Keratinocyte (primary cell): ENCODE measurements at regions not wholly inside any gene's neighbourhood (a gene's known extent, or its start where the extent isn't known, plus 50 kb on each side); places are given as distances from the start of the nearest gene placed in this dataset.

ENCODE experiments used
- DNase-seq: peaks from one replicate; pipeline ENCODE4 v3.0.0-alpha.2; 2011; ENCODE audit warnings: low read depth, missing footprints, low spot score
- FAIRE-seq: peaks from 2 replicates; lab custom pipeline; 2011; peaks lifted over from hg19 to GRCh38; lab: Jason Lieb, UNC
- H2AFZ ChIP-seq: 2 replicates; pipeline ENCODE4 v1.6.0; 2012; ENCODE audit warnings: low read length, control low read depth, inconsistent platforms; ENCODE audit not compliant: control insufficient read depth
- H3K27ac ChIP-seq: 2 replicates; pipeline ENCODE4 v1.5.1; 2011; ENCODE audit warnings: low read length; ENCODE audit not compliant: control insufficient read depth, insufficient read depth
- H3K27me3 ChIP-seq: 3 replicates; pipeline ENCODE4 v1.6.0; 2011; ENCODE audit warnings: low read length; ENCODE audit not compliant: control insufficient read depth, insufficient read depth; ENCODE audit errors: extremely low read depth
- H3K36me3 ChIP-seq, 2 experiments: 2 replicates in 1 of 2; 3 replicates in 1 of 2; pipeline ENCODE4 v1.5.1; 2011; ENCODE audit warnings: low read length in 2 of 2, mild to moderate bottlenecking in 1 of 2; ENCODE audit not compliant: control insufficient read depth in 2 of 2, insufficient read depth in 2 of 2; ENCODE audit errors: extremely low read depth in 1 of 2
- H3K4me1 ChIP-seq: 3 replicates; pipeline ENCODE4 v1.5.1; 2011; ENCODE audit warnings: low read length; ENCODE audit not compliant: control insufficient read depth, insufficient read depth; ENCODE audit errors: extremely low read depth
- H3K4me2 ChIP-seq: 3 replicates; pipeline ENCODE4 v1.6.0; 2011; ENCODE audit warnings: low read depth, low read length; ENCODE audit not compliant: control insufficient read depth, insufficient read depth; ENCODE audit errors: extremely low read depth
- H3K4me3 ChIP-seq, 3 experiments: fragments of 200-600 bp in 1 of 3; sonication (generic) in 1 of 3; 2 replicates in 2 of 3; 3 replicates in 1 of 3; pipeline ENCODE4 v1.5.1; 2011 to 2016; ENCODE audit warnings: low read length in 3 of 3, mild to moderate bottlenecking in 3 of 3, control low read depth in 2 of 3, inconsistent platforms in 1 of 3, low read depth in 1 of 3, mixed read lengths in 1 of 3, mixed run types in 1 of 3, moderate library complexity in 1 of 3; ENCODE audit not compliant: control insufficient read depth in 2 of 3, insufficient read depth in 2 of 3; ENCODE audit errors: extremely low read depth in 1 of 3
- H3K79me2 ChIP-seq: 2 replicates; pipeline ENCODE4 v1.6.0; 2012; ENCODE audit warnings: low read length; ENCODE audit not compliant: control insufficient read depth, insufficient read depth
- H3K9ac ChIP-seq: 3 replicates; pipeline ENCODE4 v1.6.0; 2011; ENCODE audit warnings: low read length; ENCODE audit not compliant: control insufficient read depth, insufficient read depth; ENCODE audit errors: extremely low read depth
- H3K9me1 ChIP-seq: 3 replicates; pipeline ENCODE4 v1.6.0; 2011; ENCODE audit warnings: low read length; ENCODE audit not compliant: control insufficient read depth, insufficient read depth; ENCODE audit errors: extremely low read depth
- H3K9me3 ChIP-seq: 2 replicates; pipeline ENCODE4 v1.5.1; 2012; ENCODE audit warnings: low read depth, low read length; ENCODE audit not compliant: control insufficient read depth
- H4K20me1 ChIP-seq: 3 replicates; pipeline ENCODE4 v1.6.0; 2011; ENCODE audit warnings: low read length; ENCODE audit not compliant: control insufficient read depth, insufficient read depth; ENCODE audit errors: extremely low read depth
- EZH2 ChIP-seq: IDR thresholded peaks from one replicate; pipeline ENCODE4 v1.6.1; 2012; ENCODE audit warnings: inconsistent platforms, mild to moderate bottlenecking, low read length, moderate library complexity
- dilution Hi-C: fragments of 300-500 bp; cut with MboI; formaldehyde crosslinking; loops from one replicate; pipeline ENCODE4 v1.7.0; 2020; ENCODE audit warnings: low sequenced_read_pairs; ENCODE audit not compliant: extremely low pct_ligation_motif_present
- TF ChIP-seq, protein P1 (sequence below), 3 experiments: IDR thresholded peaks in 1 of 3; conservative IDR thresholded peaks in 1 of 3; optimal IDR thresholded peaks in 1 of 3; 2 replicates in 2 of 3; 3 replicates in 1 of 3; pipeline versions ENCODE3 to v1.5.1; 2011; ENCODE audit warnings: low read length in 3 of 3, mild to moderate bottlenecking in 3 of 3, moderate library complexity in 2 of 3, control low read depth in 1 of 3, inconsistent platforms in 1 of 3; ENCODE audit not compliant: insufficient read depth in 2 of 3; ENCODE audit errors: extremely low read depth in 1 of 3

DNA sequence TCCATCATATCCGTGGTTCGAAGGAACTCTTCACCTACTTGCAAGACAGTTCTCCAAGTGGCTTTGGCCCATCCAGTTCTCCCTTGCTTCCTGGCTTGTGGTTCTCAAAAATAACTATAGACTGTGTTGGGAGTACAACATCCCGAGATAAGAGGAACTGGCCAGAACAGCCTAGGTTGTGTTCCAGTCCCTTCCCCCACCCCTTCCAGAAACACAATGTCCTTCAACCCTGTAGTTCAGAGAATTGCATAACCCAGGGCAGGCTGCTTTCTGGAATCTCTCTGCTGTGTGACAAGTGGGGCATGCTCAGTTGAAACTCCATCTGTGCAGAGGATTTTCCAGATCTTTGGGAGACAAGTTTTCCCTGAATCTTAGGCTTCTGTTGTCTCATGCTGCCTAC is 206.5 kb downstream of the PCDH10 start:
- H3K4me1 ChIP-seq: no peaks in the 10 kb centered on the region
- no peak for TF ChIP-seq EZH2
- TF ChIP-seq, protein P1, sequence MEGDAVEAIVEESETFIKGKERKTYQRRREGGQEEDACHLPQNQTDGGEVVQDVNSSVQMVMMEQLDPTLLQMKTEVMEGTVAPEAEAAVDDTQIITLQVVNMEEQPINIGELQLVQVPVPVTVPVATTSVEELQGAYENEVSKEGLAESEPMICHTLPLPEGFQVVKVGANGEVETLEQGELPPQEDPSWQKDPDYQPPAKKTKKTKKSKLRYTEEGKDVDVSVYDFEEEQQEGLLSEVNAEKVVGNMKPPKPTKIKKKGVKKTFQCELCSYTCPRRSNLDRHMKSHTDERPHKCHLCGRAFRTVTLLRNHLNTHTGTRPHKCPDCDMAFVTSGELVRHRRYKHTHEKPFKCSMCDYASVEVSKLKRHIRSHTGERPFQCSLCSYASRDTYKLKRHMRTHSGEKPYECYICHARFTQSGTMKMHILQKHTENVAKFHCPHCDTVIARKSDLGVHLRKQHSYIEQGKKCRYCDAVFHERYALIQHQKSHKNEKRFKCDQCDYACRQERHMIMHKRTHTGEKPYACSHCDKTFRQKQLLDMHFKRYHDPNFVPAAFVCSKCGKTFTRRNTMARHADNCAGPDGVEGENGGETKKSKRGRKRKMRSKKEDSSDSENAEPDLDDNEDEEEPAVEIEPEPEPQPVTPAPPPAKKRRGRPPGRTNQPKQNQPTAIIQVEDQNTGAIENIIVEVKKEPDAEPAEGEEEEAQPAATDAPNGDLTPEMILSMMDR (optimal IDR thresholded peaks at IDR 0.05 in 1 of 3, IDR thresholded peaks at IDR 0.05 in 1 of 3, conservative IDR thresholded peaks at IDR 0.05 in 1 of 3; ENCODE audit: extremely low read depth in 1 of 3, insufficient read depth in 2 of 3, low read length in 3 of 3): no peak
- no peak overlapping the region for H3K9ac ChIP-seq
- dilution Hi-C loops: no loop called here
- no peak overlapping the region for H3K4me2 ChIP-seq
- H4K20me1 ChIP-seq: no peaks in the 10 kb centered on the region
- H2AFZ ChIP-seq: no peak overlapping the region
- DNase-seq: no peak
- no peaks in the 10 kb centered on the region for H3K27me3 ChIP-seq
- H3K4me3 ChIP-seq: no peak overlapping the region
- no peak for FAIRE-seq
- no peaks in the 10 kb centered on the region for H3K36me3 ChIP-seq
- no peaks in the 10 kb centered on the region for H3K9me1 ChIP-seq
- H3K79me2 ChIP-seq: no peaks in the 10 kb centered on the region
- H3K27ac ChIP-seq: no peak overlapping the region
- H3K9me3 ChIP-seq: no peaks in the 10 kb centered on the region

DNA sequence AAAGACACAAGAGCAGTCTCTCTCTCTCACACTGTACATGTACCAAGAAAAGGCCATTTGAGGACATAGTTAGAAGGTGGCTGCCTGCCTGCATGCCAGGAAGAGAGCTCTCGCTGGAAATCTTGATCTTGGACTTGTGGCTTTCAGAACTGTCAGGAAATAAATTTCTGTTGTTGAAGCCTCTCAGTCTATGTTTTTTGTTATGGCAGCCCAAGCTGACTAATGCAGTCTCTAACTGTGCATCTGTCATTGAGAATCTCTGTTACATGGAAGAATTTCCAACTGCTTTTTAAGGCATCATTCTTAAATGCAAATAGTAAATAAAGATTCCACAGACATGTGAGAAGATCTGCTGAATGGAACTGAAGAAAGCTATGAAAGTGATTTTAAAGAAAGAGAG is 198.3 kb downstream of the PCDH10 start:
- Histone ChIP-seq H3K4me1 (no peaks in the 10 kb centered on the region), H3K27ac (no peak overlapping the region), H3K27me3 (no peaks in the 10 kb centered on the region), H3K9me1 (no peaks in the 10 kb centered on the region), H3K9ac (no peak overlapping the region), H3K9me3 (no peaks in the 10 kb centered on the region), H4K20me1 (no peaks in the 10 kb centered on the region), H2AFZ (no peak overlapping the region), H3K4me2 (no peak overlapping the region), H3K79me2 (no peaks in the 10 kb centered on the region), H3K4me3 (no peak overlapping the region), H3K36me3 (no peaks in the 10 kb centered on the region)
- FAIRE-seq: no peak
- TF ChIP-seq EZH2: no peak
- TF ChIP-seq, protein P1 (optimal IDR thresholded peaks at IDR 0.05 in 1 of 3, IDR thresholded peaks at IDR 0.05 in 1 of 3, conservative IDR thresholded peaks at IDR 0.05 in 1 of 3; ENCODE audit: extremely low read depth in 1 of 3, insufficient read depth in 2 of 3, low read length in 3 of 3): no peak
- dilution Hi-C loops: no loop called here
- DNase-seq: no peak
